ENCODE measurements at regions not wholly inside any gene's neighbourhood (a gene's known extent, or its start where the extent isn't known, plus 50 kb on each side); places are given as distances from the start of the nearest gene placed in this dataset.

- DNase-seq, result peak; percentile 45
These were observed 51.2 kb upstream of the ULK4 start for GRCh38 chr3:42012935-42013690.

- DNase-seq, result no peak
These were observed 50.6 kb upstream of the ULK4 start for GRCh38 chr3:42012383-42012934.

All from NCI-H226 (cell line).